ENCODE measurements at regions not wholly inside any gene's neighbourhood (a gene's known extent, or its start where the extent isn't known, plus 50 kb on each side); places are given as distances from the start of the nearest gene placed in this dataset.

GRCh38 chr13:65631078-65631477 is 1599.1 kb downstream of the PCDH9 start:
- intact Hi-C loops (cut with DNase I): no loop called here
- Histone ChIP-seq H3K27me3 (no peaks in the 10 kb centered on the region), H3K27ac (no peak overlapping the region), H3K4me1 (ENCODE audit: insufficient read depth) (no peaks in the 10 kb centered on the region), H3K9me3 (no peaks in the 10 kb centered on the region), H3K36me3 (no peaks in the 10 kb centered on the region), H3K4me3 (no peak overlapping the region)
- DNase-seq: no peak
- TF ChIP-seq CTCF (IDR thresholded peaks at IDR 0.05) (no peak), POLR2A (IDR thresholded peaks at IDR 0.05) (no peak), EP300 (IDR thresholded peaks at IDR 0.05) (no peak)
- 17 to 33% (median 19%) methylated on average over 2 of the region's 2 CpGs for WGBS, 3 donors

- no peak overlapping the region for H3K27ac ChIP-seq
- WGBS, 3 donors: 78 to 86% (median 79%) methylated on average over 2 of the region's 2 CpGs
- no peaks in the 10 kb centered on the region for H3K4me1 ChIP-seq (ENCODE audit: insufficient read depth)
- no peaks in the 10 kb centered on the region for H3K9me3 ChIP-seq
- H3K36me3 ChIP-seq: no peaks in the 10 kb centered on the region
- TF ChIP-seq POLR2A (IDR thresholded peaks at IDR 0.05) (no peak), EP300 (IDR thresholded peaks at IDR 0.05) (no peak), CTCF (IDR thresholded peaks at IDR 0.05) (no peak)
- intact Hi-C loops (cut with DNase I): no loop called here
- no peak for DNase-seq
- no peak overlapping the region for H3K4me3 ChIP-seq
- no peaks in the 10 kb centered on the region for H3K27me3 ChIP-seq
Observed at GRCh38 chr13:65629926-65630325, 1600.2 kb downstream of the PCDH9 start.

- Histone ChIP-seq H3K4me1 (ENCODE audit: insufficient read depth) (no peaks in the 10 kb centered on the region), H3K27ac (no peak overlapping the region), H3K27me3 (no peaks in the 10 kb centered on the region), H3K4me3 (no peak overlapping the region), H3K9me3 (no peaks in the 10 kb centered on the region), H3K36me3 (no peaks in the 10 kb centered on the region)
- no peak for DNase-seq
- TF ChIP-seq EP300 (IDR thresholded peaks at IDR 0.05): no peak
- no peak for TF ChIP-seq CTCF (IDR thresholded peaks at IDR 0.05)
- TF ChIP-seq POLR2A (IDR thresholded peaks at IDR 0.05): no peak
- 92 to 95% (median 93%) methylated on average over 3 of the region's 3 CpGs for WGBS, 3 donors
- intact Hi-C loops (cut with DNase I): no loop called here
Observed at GRCh38 chr13:65623148-65623547, 1607.0 kb downstream of the PCDH9 start.

- Histone ChIP-seq H3K4me3 (no peak overlapping the region), H3K4me1 (ENCODE audit: insufficient read depth) (no peaks in the 10 kb centered on the region), H3K27me3 (no peaks in the 10 kb centered on the region), H3K27ac (no peak overlapping the region), H3K36me3 (no peaks in the 10 kb centered on the region), H3K9me3 (no peaks in the 10 kb centered on the region)
- WGBS, 3 donors: 89 to 97% (median 90%) methylated on average over 3 of the region's 3 CpGs
- DNase-seq: no peak
- TF ChIP-seq EP300 (IDR thresholded peaks at IDR 0.05) (no peak), POLR2A (IDR thresholded peaks at IDR 0.05) (no peak), CTCF (IDR thresholded peaks at IDR 0.05) (no peak)
- intact Hi-C loops (cut with DNase I): no loop called here
Observed at GRCh38 chr13:65615506-65615905, 1614.6 kb downstream of the PCDH9 start.

- H3K9me3 ChIP-seq: no peaks in the 10 kb centered on the region
- no peak for DNase-seq
- TF ChIP-seq CTCF (IDR thresholded peaks at IDR 0.05) (no peak), EP300 (IDR thresholded peaks at IDR 0.05) (no peak), POLR2A (IDR thresholded peaks at IDR 0.05) (no peak)
- H3K4me3 ChIP-seq: no peak overlapping the region
- H3K4me1 ChIP-seq (ENCODE audit: insufficient read depth): no peaks in the 10 kb centered on the region
- no peaks in the 10 kb centered on the region for H3K27me3 ChIP-seq
- H3K36me3 ChIP-seq: no peaks in the 10 kb centered on the region
- intact Hi-C loops (cut with DNase I): no loop called here
- H3K27ac ChIP-seq: no peak overlapping the region
- WGBS, 3 donors: 89 to 94% (median 89%) methylated on average over 2 of the region's 2 CpGs
Observed at GRCh38 chr13:65613004-65613403, 1617.1 kb downstream of the PCDH9 start.

Measured in ovary (tissue), 7 donors.